ENCODE measurements at regions not wholly inside any gene's neighbourhood (a gene's known extent, or its start where the extent isn't known, plus 50 kb on each side); places are given as distances from the start of the nearest gene placed in this dataset.

DNA sequence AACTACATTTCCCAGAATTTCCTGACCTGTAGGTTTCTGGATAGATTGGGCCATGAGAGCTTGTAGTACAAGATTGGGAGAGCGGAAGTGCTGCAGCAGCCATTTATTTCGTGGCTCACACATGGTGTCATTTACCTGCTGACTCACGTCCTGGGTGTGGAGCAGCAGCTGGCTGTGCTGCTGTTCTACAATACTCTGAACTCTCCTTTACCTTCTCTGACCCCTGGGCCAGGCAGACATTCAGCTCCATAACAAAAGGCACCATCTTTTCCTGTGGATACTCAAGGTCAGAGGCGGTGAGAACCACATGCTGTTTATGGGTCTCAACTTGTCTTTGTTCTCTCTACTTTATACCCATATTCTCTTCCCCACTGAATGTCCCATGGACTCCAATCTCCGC, 490.2 kb downstream of the IGSF11 start (continued):
- no peak for TF ChIP-seq STAT1 (IDR thresholded peaks at IDR 0.05; ENCODE audit: unreplicated experiment)
- TF ChIP-seq EZH2 (IDR thresholded peaks at IDR 0.05; ENCODE audit: low read depth, unreplicated experiment), result no peak
- TF ChIP-seq ETS1 (IDR thresholded peaks at IDR 0.05), result no peak
- no peak for TF ChIP-seq JUNB (IDR thresholded peaks at IDR 0.05; ENCODE audit: unreplicated experiment)
- no peak for TF ChIP-seq CREB1 (CRISPR knock-in tag; IDR thresholded peaks at IDR 0.05; ENCODE audit: low read depth)

GRCh38 chr3:118548434-118548833, 486.2 kb downstream of the IGSF11 start:
- Histone ChIP-seq H3K9me2 (ENCODE audit: insufficient read depth) (peaks cover 26% of the 10 kb centered on the region), H3F3A (replicated peaks; ENCODE audit: low read depth) (no peaks in the 10 kb centered on the region), H3K4me3 (no peak overlapping the region), H3K4me1 (ENCODE audit: insufficient read depth) (no peaks in the 10 kb centered on the region; the same call in 1 of the 2 replicates), H3K79me2 (replicated peaks; ENCODE audit: insufficient read depth) (no peaks in the 10 kb centered on the region), H3K36me3 (ENCODE audit: insufficient read depth) (no peaks in the 10 kb centered on the region), H2AFZ (no peak overlapping the region), H3K27me3 (ENCODE audit: insufficient read depth) (no peaks in the 10 kb centered on the region), H3K4me2 (no peak overlapping the region), H3K27ac (ENCODE audit: low read depth) (no peak overlapping the region), H4K20me1 (replicated peaks; ENCODE audit: insufficient read depth) (no peaks in the 10 kb centered on the region)
- Mint-ChIP-seq H3K4me3 (no peak overlapping the region), H3K4me1 (peaks cover 10% of the 10 kb centered on the region), H3K36me3 (ENCODE audit: low read depth) (no peaks in the 10 kb centered on the region), H3K27me3 (ENCODE audit: insufficient read depth, low read depth, poor library complexity) (peaks cover 2% of the 10 kb centered on the region), H3K9me3 (no peaks in the 10 kb centered on the region), H3K27ac (no peak overlapping the region)
- DNase-seq (ENCODE audit: low spot score) (no peak), ATAC-seq (no peak)
- TF ChIP-seq ZNF331 (CRISPR knock-in tag; IDR thresholded peaks at IDR 0.05; ENCODE audit: low read depth) (no peak), STAT1 (IDR thresholded peaks at IDR 0.05; ENCODE audit: unreplicated experiment) (no peak), ZNF114 (CRISPR knock-in tag; IDR thresholded peaks at IDR 0.05) (no peak), POLR2AphosphoS5 (IDR thresholded peaks at IDR 0.05; ENCODE audit: low read depth) (no peak), CTCF (conservative IDR thresholded peaks at IDR 0.05; ENCODE audit: low read depth in 2 of 2) (no peak), EZH2 (IDR thresholded peaks at IDR 0.05; ENCODE audit: low read depth, unreplicated experiment) (no peak), JUNB (IDR thresholded peaks at IDR 0.05; ENCODE audit: unreplicated experiment) (no peak), NANOG (IDR thresholded peaks at IDR 0.05; ENCODE audit: borderline replicate concordance) (no peak), ZNF462 (CRISPR knock-in tag; IDR thresholded peaks at IDR 0.05) (no peak), ETS1 (IDR thresholded peaks at IDR 0.05) (no peak)
- TF ChIP-seq, protein P1, sequence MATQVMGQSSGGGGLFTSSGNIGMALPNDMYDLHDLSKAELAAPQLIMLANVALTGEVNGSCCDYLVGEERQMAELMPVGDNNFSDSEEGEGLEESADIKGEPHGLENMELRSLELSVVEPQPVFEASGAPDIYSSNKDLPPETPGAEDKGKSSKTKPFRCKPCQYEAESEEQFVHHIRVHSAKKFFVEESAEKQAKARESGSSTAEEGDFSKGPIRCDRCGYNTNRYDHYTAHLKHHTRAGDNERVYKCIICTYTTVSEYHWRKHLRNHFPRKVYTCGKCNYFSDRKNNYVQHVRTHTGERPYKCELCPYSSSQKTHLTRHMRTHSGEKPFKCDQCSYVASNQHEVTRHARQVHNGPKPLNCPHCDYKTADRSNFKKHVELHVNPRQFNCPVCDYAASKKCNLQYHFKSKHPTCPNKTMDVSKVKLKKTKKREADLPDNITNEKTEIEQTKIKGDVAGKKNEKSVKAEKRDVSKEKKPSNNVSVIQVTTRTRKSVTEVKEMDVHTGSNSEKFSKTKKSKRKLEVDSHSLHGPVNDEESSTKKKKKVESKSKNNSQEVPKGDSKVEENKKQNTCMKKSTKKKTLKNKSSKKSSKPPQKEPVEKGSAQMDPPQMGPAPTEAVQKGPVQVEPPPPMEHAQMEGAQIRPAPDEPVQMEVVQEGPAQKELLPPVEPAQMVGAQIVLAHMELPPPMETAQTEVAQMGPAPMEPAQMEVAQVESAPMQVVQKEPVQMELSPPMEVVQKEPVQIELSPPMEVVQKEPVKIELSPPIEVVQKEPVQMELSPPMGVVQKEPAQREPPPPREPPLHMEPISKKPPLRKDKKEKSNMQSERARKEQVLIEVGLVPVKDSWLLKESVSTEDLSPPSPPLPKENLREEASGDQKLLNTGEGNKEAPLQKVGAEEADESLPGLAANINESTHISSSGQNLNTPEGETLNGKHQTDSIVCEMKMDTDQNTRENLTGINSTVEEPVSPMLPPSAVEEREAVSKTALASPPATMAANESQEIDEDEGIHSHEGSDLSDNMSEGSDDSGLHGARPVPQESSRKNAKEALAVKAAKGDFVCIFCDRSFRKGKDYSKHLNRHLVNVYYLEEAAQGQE (IDR thresholded peaks at IDR 0.05; ENCODE audit: unreplicated experiment), result no peak

All from GM23338 (cell line).